ENCODE measurements at regions not wholly inside any gene's neighbourhood (a gene's known extent, or its start where the extent isn't known, plus 50 kb on each side); places are given as distances from the start of the nearest gene placed in this dataset.

GRCh38 chr17:69870091-69870530 lies 204.9 kb upstream of the KCNJ16 start:
- DNase-seq (ENCODE audit: extremely low read depth in 1 of 11, low read depth in 9 of 11, low spot score in 4 of 11) = no peak

- no peak for DNase-seq (ENCODE audit: extremely low read depth in 1 of 11, low read depth in 9 of 11, low spot score in 4 of 11)
Observed at GRCh38 chr17:69870751-69871199, 204.2 kb upstream of the KCNJ16 start.

DNA sequence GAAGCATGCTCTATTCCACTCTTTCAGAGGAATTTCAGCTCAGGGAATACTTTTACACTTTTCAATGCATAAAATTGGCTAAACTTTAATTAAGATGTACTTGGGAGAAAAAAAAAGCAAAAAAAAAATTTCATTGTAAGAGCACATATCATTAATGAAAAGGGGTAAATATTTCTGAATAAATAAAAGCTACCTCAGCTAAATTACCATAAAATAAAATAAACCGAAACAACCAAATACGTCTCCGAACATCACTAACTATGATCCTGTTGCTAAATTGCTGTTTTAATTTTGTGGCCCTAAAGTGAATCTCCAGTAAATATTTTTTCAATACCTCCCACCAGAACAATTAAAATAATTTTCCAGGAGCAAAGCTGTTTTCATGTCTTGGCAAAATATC lies 203.7 kb upstream of the KCNJ16 start:
- no peak for DNase-seq (ENCODE audit: extremely low read depth in 1 of 11, low read depth in 9 of 11, low spot score in 4 of 11)

GRCh38 chr17:69872675-69873262 lies 202.3 kb upstream of the KCNJ16 start:
- DNase-seq (ENCODE audit: extremely low read depth in 1 of 11, low read depth in 9 of 11, low spot score in 4 of 11) = no peak

- DNase-seq (ENCODE audit: extremely low read depth in 1 of 11, low read depth in 9 of 11, low spot score in 4 of 11) = no peak
Observed at GRCh38 chr17:69874175-69874670, 200.8 kb upstream of the KCNJ16 start.

- DNase-seq (ENCODE audit: extremely low read depth in 1 of 11, low read depth in 9 of 11, low spot score in 4 of 11) = no peak
Observed at GRCh38 chr17:69876757-69877156, 198.3 kb upstream of the KCNJ16 start.

DNA sequence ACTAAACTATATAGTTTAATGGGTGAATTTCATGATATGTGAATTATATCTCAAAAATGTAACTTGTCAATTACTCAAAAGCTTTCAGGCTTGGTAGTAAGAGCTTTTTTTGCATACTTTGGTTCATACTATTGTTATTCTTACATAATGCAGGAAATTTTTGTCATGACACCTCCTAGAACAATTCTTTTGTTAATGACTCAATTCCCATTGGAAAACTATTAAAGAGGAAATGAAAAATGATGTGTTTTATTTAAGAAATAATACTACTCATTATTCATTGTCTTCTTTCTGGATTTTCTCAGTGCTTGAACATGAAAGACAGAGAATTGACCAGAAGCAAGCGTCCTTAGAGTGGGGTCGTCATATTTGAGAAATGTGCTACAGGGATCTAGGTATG lies 196.4 kb upstream of the KCNJ16 start:
- no peak for DNase-seq (ENCODE audit: extremely low read depth in 1 of 11, low read depth in 9 of 11, low spot score in 4 of 11)

- no peak for DNase-seq (ENCODE audit: extremely low read depth in 1 of 11, low read depth in 9 of 11, low spot score in 4 of 11)
Observed at GRCh38 chr17:69879576-69879975, 195.4 kb upstream of the KCNJ16 start.

DNA sequence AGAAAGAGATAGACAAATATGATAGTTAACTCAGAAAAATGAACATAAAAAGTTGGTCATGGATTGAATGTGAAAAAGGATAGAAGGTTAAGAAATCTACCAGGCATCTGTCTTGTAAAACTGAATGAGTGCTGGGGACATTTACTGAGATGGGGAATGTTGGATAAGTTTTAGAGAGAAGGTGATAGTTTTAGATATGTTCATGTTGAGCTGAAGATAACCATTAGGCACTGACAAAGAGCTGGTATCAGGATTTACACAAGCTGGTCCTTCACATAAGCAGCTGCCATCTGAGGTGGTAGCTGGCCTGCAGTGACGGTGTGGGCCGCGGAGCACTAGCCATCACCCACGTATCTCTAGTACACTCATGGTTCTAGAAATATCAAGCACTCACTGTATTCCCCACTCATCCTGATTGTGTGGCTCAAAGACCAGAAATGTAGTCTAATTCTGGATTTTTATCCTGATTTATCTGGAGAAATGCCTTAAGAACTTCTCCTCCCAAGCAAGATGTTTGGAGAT lies 194.4 kb upstream of the KCNJ16 start:
- no peak for DNase-seq (ENCODE audit: extremely low read depth in 1 of 11, low read depth in 9 of 11, low spot score in 4 of 11)

- no peak for DNase-seq (ENCODE audit: extremely low read depth in 1 of 11, low read depth in 9 of 11, low spot score in 4 of 11)
Observed at GRCh38 chr17:69882281-69882680, 192.7 kb upstream of the KCNJ16 start.

DNA sequence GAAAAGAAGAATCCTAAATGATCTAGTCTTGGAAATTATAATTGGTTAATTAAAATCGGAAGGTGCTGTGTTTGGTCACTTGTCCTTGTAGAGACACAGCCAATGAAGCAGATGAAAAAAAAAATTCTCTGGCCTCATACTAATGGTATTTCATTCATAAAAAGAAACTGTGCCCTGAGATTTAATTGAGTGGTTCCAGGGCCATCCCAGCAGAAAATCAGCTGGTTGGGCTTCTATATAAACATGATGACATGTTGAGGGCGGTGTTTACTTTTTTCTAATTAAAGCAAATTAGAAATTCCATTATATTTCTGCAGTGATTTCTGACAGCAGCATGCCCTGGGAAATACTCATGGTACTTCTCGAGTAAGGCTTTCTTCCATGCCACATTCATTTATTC lies 191.9 kb upstream of the KCNJ16 start:
- DNase-seq (ENCODE audit: extremely low read depth in 1 of 11, low read depth in 9 of 11, low spot score in 4 of 11) = no peak

GRCh38 chr17:69884356-69884755 lies 190.7 kb upstream of the KCNJ16 start:
- no peak for DNase-seq (ENCODE audit: extremely low read depth in 1 of 11, low read depth in 9 of 11, low spot score in 4 of 11)

DNA sequence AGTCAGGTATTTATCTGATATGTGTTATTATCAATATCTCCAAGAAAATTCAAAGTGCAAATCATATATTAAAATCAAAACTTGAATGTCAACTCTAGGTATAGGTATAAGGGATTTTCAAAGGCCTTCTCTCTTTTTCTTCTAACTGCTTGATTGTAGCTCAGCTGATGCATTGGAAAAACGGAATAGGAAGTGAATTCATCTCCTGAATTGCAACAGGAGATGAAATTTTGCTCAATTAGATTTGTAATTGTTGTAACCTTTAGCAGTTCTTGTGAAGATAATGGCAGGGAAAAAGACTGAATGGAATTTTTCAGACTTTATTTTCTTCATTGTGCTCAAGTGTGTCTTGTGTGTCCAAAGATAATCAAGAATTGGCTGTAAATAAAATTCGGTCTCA lies 190.2 kb upstream of the KCNJ16 start:
- DNase-seq (ENCODE audit: extremely low read depth in 1 of 11, low read depth in 9 of 11, low spot score in 4 of 11) = no peak

GRCh38 chr17:69898601-69899000 lies 176.4 kb upstream of the KCNJ16 start:
- DNase-seq (ENCODE audit: extremely low read depth in 1 of 11, low read depth in 9 of 11, low spot score in 4 of 11) = no peak

DNA sequence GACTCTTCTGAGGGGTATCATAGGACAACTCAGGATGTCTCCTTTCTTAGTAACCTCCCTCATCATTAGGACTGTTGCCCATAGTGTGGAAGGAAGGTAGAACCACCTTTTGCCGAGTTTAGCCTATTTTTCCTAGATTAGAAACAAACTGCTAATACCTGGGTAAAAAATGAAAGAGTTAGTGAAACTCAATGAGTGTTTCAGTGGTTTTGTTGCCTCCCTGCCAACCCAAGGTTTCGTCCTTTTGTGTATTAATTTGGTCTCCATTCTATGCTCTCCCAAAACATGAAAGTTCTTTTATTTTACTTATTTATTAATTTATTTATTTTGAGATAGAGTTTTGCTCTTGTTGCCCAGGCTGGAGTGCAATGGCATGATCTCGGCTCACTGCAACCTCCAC lies 174.9 kb upstream of the KCNJ16 start:
- DNase-seq (ENCODE audit: extremely low read depth in 1 of 11, low read depth in 9 of 11, low spot score in 4 of 11) = no peak

GRCh38 chr17:69900829-69901228 lies 174.2 kb upstream of the KCNJ16 start:
- no peak for DNase-seq (ENCODE audit: extremely low read depth in 1 of 11, low read depth in 9 of 11, low spot score in 4 of 11)

- DNase-seq (ENCODE audit: extremely low read depth in 1 of 11, low read depth in 9 of 11, low spot score in 4 of 11) = no peak
Observed at GRCh38 chr17:69906306-69906705, 168.7 kb upstream of the KCNJ16 start.

DNA sequence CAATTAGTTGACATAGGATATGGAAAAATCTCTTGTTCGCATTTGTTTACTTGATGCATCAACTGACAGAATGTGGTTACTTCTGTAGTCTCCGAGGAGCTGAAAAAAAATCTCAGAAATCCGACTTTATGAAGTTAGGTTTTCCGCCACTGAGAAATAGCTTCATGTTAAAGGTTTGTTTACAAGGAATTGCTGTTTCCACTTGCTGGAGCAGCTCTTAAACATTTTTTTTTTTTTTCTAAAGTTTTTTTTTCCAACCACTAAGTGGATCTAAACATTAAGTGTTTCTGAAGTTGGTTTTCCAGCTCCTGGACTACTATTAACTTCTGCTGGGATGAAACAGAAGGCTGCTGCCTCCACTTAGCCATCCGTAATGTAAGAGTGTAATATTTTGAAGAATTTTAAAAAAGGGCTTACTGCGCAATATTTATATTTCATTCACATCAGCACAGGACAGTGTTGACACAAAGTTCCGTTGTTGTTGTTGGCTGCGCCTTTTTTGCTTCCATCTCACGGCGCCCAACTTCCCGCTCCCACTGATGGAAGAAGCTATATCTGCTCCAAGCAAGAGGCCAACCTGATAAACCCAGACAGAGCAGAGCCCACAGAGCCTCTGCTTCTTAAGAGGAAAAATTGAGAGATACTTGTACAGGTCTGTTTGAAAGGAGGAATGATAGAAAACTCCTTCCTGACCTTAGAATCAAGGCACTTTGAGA lies 167.7 kb upstream of the KCNJ16 start:
- DNase-seq (ENCODE audit: extremely low read depth in 1 of 11, low read depth in 9 of 11, low spot score in 4 of 11) = no peak

DNA sequence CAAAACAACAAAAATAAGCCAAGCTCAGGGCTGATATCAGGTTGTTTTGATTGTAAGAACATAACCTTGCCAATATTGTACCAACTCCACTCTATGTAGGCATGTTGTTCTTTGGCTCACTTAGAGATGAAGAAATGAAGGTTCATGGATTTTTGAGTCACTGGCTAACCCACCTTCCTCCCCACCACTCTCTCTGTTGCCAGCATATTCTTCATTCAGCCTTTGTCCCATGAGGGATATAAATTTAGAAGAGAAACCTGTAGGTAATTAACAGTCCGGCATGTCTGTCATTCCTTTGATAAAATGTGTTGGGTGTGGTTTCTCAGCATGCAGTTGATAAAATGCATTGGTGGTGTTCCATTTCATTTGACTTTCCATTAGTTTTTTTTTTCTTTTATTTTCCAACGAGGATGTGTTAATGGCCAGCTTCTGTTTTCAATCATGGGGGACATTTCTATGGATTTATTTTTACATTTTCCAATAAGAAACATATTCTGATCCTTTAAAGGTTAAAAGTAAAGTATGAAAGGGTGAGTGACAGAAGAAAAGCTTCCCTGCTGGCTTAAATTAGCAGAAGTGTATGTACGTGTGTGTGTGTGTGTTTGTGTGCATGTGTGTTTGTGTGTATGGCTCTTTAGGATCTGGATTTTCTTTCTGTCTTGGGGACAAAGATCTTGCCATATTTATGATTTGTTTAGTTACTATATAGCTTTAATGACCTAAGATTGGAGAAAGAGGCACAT lies 166.2 kb upstream of the KCNJ16 start:
- no peak for DNase-seq (ENCODE audit: extremely low read depth in 1 of 11, low read depth in 9 of 11, low spot score in 4 of 11)

DNA sequence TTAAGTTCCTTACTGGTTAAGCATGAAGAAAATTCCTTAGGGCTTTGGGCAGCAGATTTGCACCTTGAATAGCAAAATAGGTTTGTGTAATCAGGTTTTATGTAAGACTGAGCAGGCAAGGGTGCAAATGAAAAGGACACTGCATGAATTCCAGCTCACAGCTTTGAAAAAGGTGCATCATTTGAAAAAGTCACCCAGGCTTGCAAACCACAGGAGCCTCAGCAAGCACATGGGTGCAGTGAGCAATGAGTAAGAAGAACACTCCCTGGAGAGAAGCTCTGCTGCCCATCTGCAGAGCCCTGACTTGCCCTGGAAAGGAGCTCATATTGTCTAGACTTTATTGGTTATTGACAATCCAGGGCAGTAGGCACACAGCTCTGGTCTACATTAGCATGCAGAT lies 165.6 kb upstream of the KCNJ16 start:
- no peak for DNase-seq (ENCODE audit: extremely low read depth in 1 of 11, low read depth in 9 of 11, low spot score in 4 of 11)
